SU-DHL-6 (cell line): ENCODE measurements at regions not wholly inside any gene's neighbourhood (a gene's known extent, or its start where the extent isn't known, plus 50 kb on each side); places are given as distances from the start of the nearest gene placed in this dataset.

ENCODE experiments used
- H2AFZ ChIP-seq: fragments of 200-600 bp; sonication (generic); 2 replicates; pipeline ENCODE4 v1.6.1; 2014; ENCODE audit warnings: low read depth, mild to moderate bottlenecking, moderate library complexity, mixed read lengths, antibody characterized with exemption, low read length; ENCODE audit not compliant: severe bottlenecking
- H3F3A ChIP-seq: fragments of 200-600 bp; shearing (Covaris generic); 2 replicates; pipeline ENCODE4 v1.6.0; 2016; ENCODE audit warnings: antibody characterized with exemption, mild to moderate bottlenecking; ENCODE audit not compliant: insufficient read depth
- H3K27ac ChIP-seq: fragments of 200-600 bp; sonication (generic); 2 replicates; pipeline ENCODE4 v1.5.1; 2016; ENCODE audit warnings: low read depth, mild to moderate bottlenecking, low read length, moderate library complexity, mixed read lengths
- H3K27me3 ChIP-seq: fragments of 200-600 bp; sonication (generic), shearing (Covaris generic); 2 replicates; pipeline ENCODE4 v1.6.0; 2014; ENCODE audit warnings: mild to moderate bottlenecking, low read length
- H3K36me3 ChIP-seq: fragments of 200-600 bp; sonication (generic); 2 replicates; pipeline ENCODE4 v1.6.1; 2014; ENCODE audit warnings: mild to moderate bottlenecking, low read length, mixed read lengths
- H3K4me2 ChIP-seq: fragments of 300-600, 200-600 bp; shearing (Covaris generic), sonication (generic); 2 replicates; pipeline ENCODE4 v1.6.0; 2014; ENCODE audit warnings: low read length, low read depth, mild to moderate bottlenecking; ENCODE audit not compliant: poor library complexity, severe bottlenecking
- H3K4me3 ChIP-seq: fragments of 200-600 bp; sonication (generic); 2 replicates; pipeline ENCODE4 v1.5.1; 2014; ENCODE audit warnings: antibody characterized with exemption, low read length, mild to moderate bottlenecking, mixed read lengths; ENCODE audit not compliant: insufficient read depth, poor library complexity, severe bottlenecking
- H3K79me2 ChIP-seq: fragments of 200-600 bp; sonication (generic); 2 replicates; pipeline ENCODE4 v1.6.1; 2014; ENCODE audit warnings: mild to moderate bottlenecking, low read length, moderate library complexity; ENCODE audit not compliant: insufficient read depth
- H3K9ac ChIP-seq: fragments of 200-600 bp; sonication (generic); 2 replicates; pipeline ENCODE4 v1.7.0; 2014; ENCODE audit warnings: mild to moderate bottlenecking, low read length
- H3K9me2 ChIP-seq: fragments of 200-600 bp; sonication (generic); replicated peaks from 2 replicates; pipeline ENCODE4 v1.6.1; 2014; ENCODE audit warnings: low read length; ENCODE audit not compliant: insufficient read depth
- H3K9me3 ChIP-seq: fragments of 200-600 bp; sonication (generic); 2 replicates; pipeline ENCODE4 v1.6.1; 2014; ENCODE audit warnings: low read length, mixed read lengths; ENCODE audit not compliant: insufficient read depth
- H4K20me1 ChIP-seq: fragments of 200-600 bp; sonication (generic); 2 replicates; pipeline ENCODE4 v1.6.1; 2014; ENCODE audit warnings: low read depth, mild to moderate bottlenecking, antibody characterized with exemption, low read length, moderate library complexity, mixed read lengths
- CTCF ChIP-seq: fragments of 200-600 bp; sonication (generic); IDR thresholded peaks from one replicate; pipeline ENCODE4 v1.5.1; 2017; ENCODE audit warnings: antibody characterized with exemption, mild to moderate bottlenecking, low read length, moderate library complexity; ENCODE audit not compliant: insufficient read depth, poor library complexity, severe bottlenecking
- EZH2phosphoT487 ChIP-seq: fragments of 200-600 bp; sonication (generic), shearing (Covaris generic); conservative IDR thresholded peaks from 2 replicates; pipeline ENCODE4 v1.6.1; 2018; ENCODE audit warnings: mild to moderate bottlenecking, antibody characterized with exemption, low read length, moderate library complexity, mixed read lengths

- no peaks in the 10 kb centered on the region for H4K20me1 ChIP-seq
- H3K4me3 ChIP-seq, result no peak overlapping the region
- H3K27ac ChIP-seq, result no peak overlapping the region
- H3K36me3 ChIP-seq, result no peaks in the 10 kb centered on the region
- H3K9ac ChIP-seq, result no peak overlapping the region
- no peak overlapping the region for H3K4me2 ChIP-seq
- no peaks in the 10 kb centered on the region for H3K27me3 ChIP-seq
- no peaks in the 10 kb centered on the region for H3F3A ChIP-seq
- no peaks in the 10 kb centered on the region for H3K9me2 ChIP-seq
- TF ChIP-seq EZH2phosphoT487 (no peak), CTCF (no peak)
- no peak overlapping the region for H2AFZ ChIP-seq
- H3K79me2 ChIP-seq, result no peaks in the 10 kb centered on the region
- H3K9me3 ChIP-seq, result no peaks in the 10 kb centered on the region
Observed at GRCh38 chr3:103341078-103341606, 906.3 kb downstream of the ZPLD1 start.

DNA sequence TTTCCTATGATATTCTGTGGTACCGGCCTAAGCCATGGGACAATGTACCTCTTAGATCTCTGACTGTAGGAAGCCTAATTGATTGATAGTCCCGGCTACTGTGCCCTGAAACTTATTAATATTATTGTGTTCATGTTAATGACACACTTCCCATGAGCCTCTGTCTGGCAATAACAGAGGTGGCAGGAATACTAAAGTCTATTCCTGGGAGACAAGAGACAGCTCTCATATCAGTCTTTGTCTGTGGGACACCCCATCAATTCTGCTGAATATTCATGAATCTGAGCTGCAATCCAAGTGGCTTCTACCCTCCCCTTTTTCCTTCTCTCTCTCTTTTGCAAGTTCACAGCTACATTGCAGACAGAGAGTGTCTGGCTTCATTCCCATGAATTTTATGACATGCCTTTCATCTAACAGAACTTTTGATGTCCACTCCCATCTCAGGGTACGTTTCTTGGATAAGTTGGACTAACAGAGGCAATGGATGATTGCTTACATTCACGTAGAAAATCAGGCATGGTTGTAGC is 907.5 kb downstream of the ZPLD1 start:
- no peaks in the 10 kb centered on the region for H3K79me2 ChIP-seq
- no peak overlapping the region for H3K9ac ChIP-seq
- TF ChIP-seq EZH2phosphoT487 (no peak), CTCF (no peak)
- H3K9me2 ChIP-seq, result no peaks in the 10 kb centered on the region
- no peaks in the 10 kb centered on the region for H3F3A ChIP-seq
- H3K4me2 ChIP-seq, result no peak overlapping the region
- H2AFZ ChIP-seq, result no peak overlapping the region
- no peaks in the 10 kb centered on the region for H3K9me3 ChIP-seq
- H3K27me3 ChIP-seq, result no peaks in the 10 kb centered on the region
- H3K4me3 ChIP-seq, result no peak overlapping the region
- H3K27ac ChIP-seq, result no peak overlapping the region
- H4K20me1 ChIP-seq, result no peaks in the 10 kb centered on the region
- H3K36me3 ChIP-seq, result no peaks in the 10 kb centered on the region

- Histone ChIP-seq H3K79me2 (no peaks in the 10 kb centered on the region), H3K9me3 (no peaks in the 10 kb centered on the region), H4K20me1 (no peaks in the 10 kb centered on the region), H3K9me2 (no peaks in the 10 kb centered on the region), H2AFZ (no peak overlapping the region), H3K4me2 (no peak overlapping the region), H3K27ac (no peak overlapping the region), H3K4me3 (no peak overlapping the region), H3K9ac (no peak overlapping the region), H3F3A (no peaks in the 10 kb centered on the region), H3K36me3 (no peaks in the 10 kb centered on the region), H3K27me3 (no peaks in the 10 kb centered on the region)
- TF ChIP-seq EZH2phosphoT487 (no peak), CTCF (no peak)
Observed at GRCh38 chr3:103349760-103350159, 914.9 kb downstream of the ZPLD1 start.
